T47D (cell line): ENCODE measurements at regions not wholly inside any gene's neighbourhood (a gene's known extent, or its start where the extent isn't known, plus 50 kb on each side); places are given as distances from the start of the nearest gene placed in this dataset.

ENCODE experiments used
- DNase-seq, 2 experiments: peaks; one replicate each; pipeline versions ENCODE4 v3.0.0 to v3.0.0-alpha.2; 2011 to 2012; ENCODE audit warnings: low read depth in 1 of 2, low spot score in 1 of 2
- JUND ChIP-seq: IDR thresholded peaks from 2 replicates; pipeline ENCODE4 v1.6.1; 2012; ENCODE audit warnings: low read depth
- in situ Hi-C: cut with HindIII; loops from 2 replicates; pipeline ENCODE4 v1.10.0; 2016; ENCODE audit warnings: low sequenced_read_pairs, low pct_unique_long_range_greater_than_20kb

GRCh38 chr3:102841866-102842265 lies 407.1 kb downstream of the ZPLD1 start:
- in situ Hi-C loops, result no loop called here
- DNase-seq, result no peak
- TF ChIP-seq JUND, result no peak

GRCh38 chr3:102866845-102867244 lies 432.0 kb downstream of the ZPLD1 start:
- TF ChIP-seq JUND, result no peak
- no peak for DNase-seq
- in situ Hi-C loops, result no loop called here

- in situ Hi-C loops, result no loop called here
- no peak for DNase-seq
- TF ChIP-seq JUND, result no peak
These were observed 448.7 kb downstream of the ZPLD1 start for GRCh38 chr3:102883515-102883914.

- no peak for TF ChIP-seq JUND
- no peak for DNase-seq
- in situ Hi-C loops, result no loop called here
These were observed 450.5 kb downstream of the ZPLD1 start for GRCh38 chr3:102885289-102885688.

GRCh38 chr3:102887431-102887830 lies 452.6 kb downstream of the ZPLD1 start:
- TF ChIP-seq JUND, result no peak
- DNase-seq, result no peak
- in situ Hi-C loops, result no loop called here

GRCh38 chr3:102896851-102897621 lies 462.2 kb downstream of the ZPLD1 start:
- DNase-seq, result no peak
- in situ Hi-C loops, result no loop called here
- TF ChIP-seq JUND, result no peak

- DNase-seq, result no peak
- in situ Hi-C loops, result no loop called here
- TF ChIP-seq JUND, result no peak
These were observed 469.8 kb downstream of the ZPLD1 start for GRCh38 chr3:102904629-102905028.

- no peak for TF ChIP-seq JUND
- no peak for DNase-seq
- in situ Hi-C loops, result no loop called here
These were observed 471.0 kb downstream of the ZPLD1 start for GRCh38 chr3:102905811-102906210.

GRCh38 chr3:102906818-102907217 lies 472.0 kb downstream of the ZPLD1 start:
- no peak for TF ChIP-seq JUND
- DNase-seq, result no peak
- in situ Hi-C loops, result no loop called here

- DNase-seq, result no peak
- TF ChIP-seq JUND, result no peak
- in situ Hi-C loops, result no loop called here
These were observed 475.1 kb downstream of the ZPLD1 start for GRCh38 chr3:102909904-102910303.

GRCh38 chr3:102916532-102916931 lies 481.7 kb downstream of the ZPLD1 start:
- DNase-seq, result no peak
- TF ChIP-seq JUND, result no peak
- in situ Hi-C loops, result no loop called here

GRCh38 chr3:102926618-102927017 lies 491.8 kb downstream of the ZPLD1 start:
- in situ Hi-C loops, result no loop called here
- DNase-seq, result no peak

GRCh38 chr3:102933377-102933776 lies 498.6 kb downstream of the ZPLD1 start:
- DNase-seq, result no peak
- TF ChIP-seq JUND, result no peak
- in situ Hi-C loops, result no loop called here

More at GRCh38 chr3:102926618-102927017, 491.8 kb downstream of the ZPLD1 start:
- TF ChIP-seq JUND, result no peak

- DNase-seq, result no peak
- in situ Hi-C loops, result no loop called here
- no peak for TF ChIP-seq JUND
These were observed 501.8 kb downstream of the ZPLD1 start for GRCh38 chr3:102936511-102937045.
